ENCODE measurements at regions not wholly inside any gene's neighbourhood (a gene's known extent, or its start where the extent isn't known, plus 50 kb on each side); places are given as distances from the start of the nearest gene placed in this dataset.

- no peak overlapping the region for H3K27ac ChIP-seq (ENCODE audit: low read depth, low read length)
- intact Hi-C loops (cut with micrococcal nuclease), result no loop called here
- no peaks in the 10 kb centered on the region for H3K79me2 ChIP-seq (ENCODE audit: insufficient read depth, low read length)
- no peaks in the 10 kb centered on the region for H4K20me1 ChIP-seq (ENCODE audit: insufficient read depth)
- TF ChIP-seq RAD21 (IDR thresholded peaks at IDR 0.05; ENCODE audit: low read depth), result no peak
- TF ChIP-seq EZH2phosphoT487 (IDR thresholded peaks at IDR 0.05; ENCODE audit: borderline replicate concordance), result no peak
- H3K36me3 ChIP-seq (ENCODE audit: control insufficient read depth in 1 of 2, insufficient read depth in 2 of 2, low read length in 2 of 2), result no peaks in the 10 kb centered on the region
- ATAC-seq (no peak), DNase-seq (ENCODE audit: low read depth, low spot score) (no peak)
- no peaks in the 10 kb centered on the region for H3K4me1 ChIP-seq (ENCODE audit: control insufficient read depth in 1 of 2, insufficient read depth in 2 of 2, low read length in 2 of 2)
- ChIA-PET CTCF (no interaction called here), RAD21 (ENCODE audit: low non-redundant PET in 1 of 2, low total read pairs in 2 of 2, uncharacterized antibody in 2 of 2, unreplicated experiment in 2 of 2) (no interaction called here), POLR2A (no interaction called here)
- H3K9ac ChIP-seq (ENCODE audit: low read length), result no peak overlapping the region
- H3K27me3 ChIP-seq (ENCODE audit: insufficient read depth, low read length), result no peaks in the 10 kb centered on the region
- H2AFZ ChIP-seq (ENCODE audit: low read depth, low read length, poor library complexity, severe bottlenecking), result no peak overlapping the region
- BruUV-seq (replicated peaks), result no TSS peak
- no peak overlapping the region for H3K4me2 ChIP-seq (ENCODE audit: low read length)
- H3K4me3 ChIP-seq (replicated peaks in 1 of 2; ENCODE audit: low read depth in 1 of 2, low read length in 2 of 2), result no peak overlapping the region
- H3K9me2 ChIP-seq (ENCODE audit: insufficient read depth), result no peaks in the 10 kb centered on the region
- H3K9me3 ChIP-seq (ENCODE audit: control insufficient read depth in 1 of 2, insufficient read depth in 1 of 2, low read depth in 1 of 2, low read length in 2 of 2), result no peaks in the 10 kb centered on the region; a peak in 1 of 4 replicates
Observed at GRCh38 chr9:29588361-29588760, 2015.1 kb upstream of the C9orf72 start.

- TF ChIP-seq FOSL1 (IDR thresholded peaks at IDR 0.05; ENCODE audit: low read depth) (no peak), CBX3 (IDR thresholded peaks at IDR 0.05; ENCODE audit: low read depth) (no peak)
- H4K20me1 ChIP-seq (ENCODE audit: insufficient read depth), result no peaks in the 10 kb centered on the region
- BruUV-seq (replicated peaks), result no TSS peak
- H3K9me2 ChIP-seq (ENCODE audit: insufficient read depth), result no peaks in the 10 kb centered on the region
- H3K27ac ChIP-seq (ENCODE audit: low read depth, low read length), result no peak overlapping the region
- CTCF ChIA-PET, result no interaction called here
- no peak overlapping the region for H3K9ac ChIP-seq (ENCODE audit: low read length)
- H3K4me2 ChIP-seq (ENCODE audit: low read length), result no peak overlapping the region
- no peaks in the 10 kb centered on the region for H3K9me3 ChIP-seq (ENCODE audit: control insufficient read depth in 1 of 2, insufficient read depth in 1 of 2, low read depth in 1 of 2, low read length in 2 of 2)
- DNase-seq (ENCODE audit: low read depth, low spot score) (no peak), ATAC-seq (no peak)
- RAD21 ChIA-PET (ENCODE audit: low non-redundant PET in 1 of 2, low total read pairs in 2 of 2, uncharacterized antibody in 2 of 2, unreplicated experiment in 2 of 2), result no interaction called here
- POLR2A ChIA-PET, result no interaction called here
- H2AFZ ChIP-seq (ENCODE audit: low read depth, low read length, poor library complexity, severe bottlenecking), result no peak overlapping the region
- H3K36me3 ChIP-seq (ENCODE audit: control insufficient read depth in 1 of 2, insufficient read depth in 2 of 2, low read length in 2 of 2), result no peaks in the 10 kb centered on the region
- no peaks in the 10 kb centered on the region for H3K79me2 ChIP-seq (ENCODE audit: insufficient read depth, low read length)
- H3K4me1 ChIP-seq (ENCODE audit: control insufficient read depth in 1 of 2, insufficient read depth in 2 of 2, low read length in 2 of 2), result no peaks in the 10 kb centered on the region
- H3K4me3 ChIP-seq (replicated peaks in 1 of 2; ENCODE audit: low read depth in 1 of 2, low read length in 2 of 2), result no peak overlapping the region
- intact Hi-C loops (cut with micrococcal nuclease), result no loop called here
- no peaks in the 10 kb centered on the region for H3K27me3 ChIP-seq (ENCODE audit: insufficient read depth, low read length)
Observed at GRCh38 chr9:29609282-29609681, 2036.0 kb upstream of the C9orf72 start.

GRCh38 chr9:29613773-29614172 is 2040.5 kb upstream of the C9orf72 start:
- ChIA-PET POLR2A (no interaction called here), RAD21 (ENCODE audit: low non-redundant PET in 1 of 2, low total read pairs in 2 of 2, uncharacterized antibody in 2 of 2, unreplicated experiment in 2 of 2) (no interaction called here)
- no peak for ATAC-seq

More at GRCh38 chr9:29613773-29614172, 2040.5 kb upstream of the C9orf72 start:
- Histone ChIP-seq H3K4me3 (replicated peaks in 1 of 2; ENCODE audit: low read depth in 1 of 2, low read length in 2 of 2) (no peak overlapping the region), H2AFZ (ENCODE audit: low read depth, low read length, poor library complexity, severe bottlenecking) (no peak overlapping the region), H3K4me1 (ENCODE audit: control insufficient read depth in 1 of 2, insufficient read depth in 2 of 2, low read length in 2 of 2) (no peaks in the 10 kb centered on the region), H3K27ac (ENCODE audit: low read depth, low read length) (no peak overlapping the region), H3K27me3 (ENCODE audit: insufficient read depth, low read length) (no peaks in the 10 kb centered on the region), H3K79me2 (ENCODE audit: insufficient read depth, low read length) (no peaks in the 10 kb centered on the region), H3K9me2 (ENCODE audit: insufficient read depth) (no peaks in the 10 kb centered on the region), H4K20me1 (ENCODE audit: insufficient read depth) (no peaks in the 10 kb centered on the region), H3K36me3 (ENCODE audit: control insufficient read depth in 1 of 2, insufficient read depth in 2 of 2, low read length in 2 of 2) (no peaks in the 10 kb centered on the region), H3K9ac (ENCODE audit: low read length) (no peak overlapping the region), H3K4me2 (ENCODE audit: low read length) (no peak overlapping the region), H3K9me3 (ENCODE audit: control insufficient read depth in 1 of 2, insufficient read depth in 1 of 2, low read depth in 1 of 2, low read length in 2 of 2) (no peaks in the 10 kb centered on the region)
- CTCF ChIA-PET, result no interaction called here
- intact Hi-C loops (cut with micrococcal nuclease), result no loop called here
- BruUV-seq (replicated peaks), result no TSS peak
- DNase-seq (ENCODE audit: low read depth, low spot score), result no peak
- TF ChIP-seq SIN3A (IDR thresholded peaks at IDR 0.05; ENCODE audit: low read depth) (no peak), RAD21 (IDR thresholded peaks at IDR 0.05; ENCODE audit: low read depth) (no peak), EZH2 (IDR thresholded peaks at IDR 0.05) (no peak), ZFX (IDR thresholded peaks at IDR 0.05) (no peak), JUND (IDR thresholded peaks at IDR 0.05) (no peak)
- TF ChIP-seq, protein P1, sequence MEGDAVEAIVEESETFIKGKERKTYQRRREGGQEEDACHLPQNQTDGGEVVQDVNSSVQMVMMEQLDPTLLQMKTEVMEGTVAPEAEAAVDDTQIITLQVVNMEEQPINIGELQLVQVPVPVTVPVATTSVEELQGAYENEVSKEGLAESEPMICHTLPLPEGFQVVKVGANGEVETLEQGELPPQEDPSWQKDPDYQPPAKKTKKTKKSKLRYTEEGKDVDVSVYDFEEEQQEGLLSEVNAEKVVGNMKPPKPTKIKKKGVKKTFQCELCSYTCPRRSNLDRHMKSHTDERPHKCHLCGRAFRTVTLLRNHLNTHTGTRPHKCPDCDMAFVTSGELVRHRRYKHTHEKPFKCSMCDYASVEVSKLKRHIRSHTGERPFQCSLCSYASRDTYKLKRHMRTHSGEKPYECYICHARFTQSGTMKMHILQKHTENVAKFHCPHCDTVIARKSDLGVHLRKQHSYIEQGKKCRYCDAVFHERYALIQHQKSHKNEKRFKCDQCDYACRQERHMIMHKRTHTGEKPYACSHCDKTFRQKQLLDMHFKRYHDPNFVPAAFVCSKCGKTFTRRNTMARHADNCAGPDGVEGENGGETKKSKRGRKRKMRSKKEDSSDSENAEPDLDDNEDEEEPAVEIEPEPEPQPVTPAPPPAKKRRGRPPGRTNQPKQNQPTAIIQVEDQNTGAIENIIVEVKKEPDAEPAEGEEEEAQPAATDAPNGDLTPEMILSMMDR (IDR thresholded peaks at IDR 0.05 in 2 of 3, conservative IDR thresholded peaks at IDR 0.05 in 1 of 3; ENCODE audit: borderline replicate concordance in 1 of 3, insufficient read depth in 1 of 3, low read depth in 2 of 3, low read length in 2 of 3), result no peak
